Panc1 (cell line): ENCODE measurements at regions not wholly inside any gene's neighbourhood (a gene's known extent, or its start where the extent isn't known, plus 50 kb on each side); places are given as distances from the start of the nearest gene placed in this dataset.
"Not testable (repeated sequence)": the region's sequence is repeated elsewhere in the genome, so short reads cannot be mapped to it uniquely, and the experiment has no call there.

Experiments
- POLR2AphosphoS5 ChIP-seq: IDR thresholded peaks from 2 replicates; pipeline ENCODE4 v1.6.1; 2012; ENCODE audit warnings: mild to moderate bottlenecking, low read depth, low read length, moderate library complexity
- TCF7L2 ChIP-seq: IDR thresholded peaks from 2 replicates; pipeline ENCODE4 v1.6.1; 2011; ENCODE audit warnings: mild to moderate bottlenecking, low read depth, low read length, inconsistent platforms
- TF ChIP-seq, protein P1 (sequence below): fragments of 450-650 bp; IDR thresholded peaks from 2 replicates; pipeline ENCODE4 v1.5.1; 2017; ENCODE audit warnings: mild to moderate bottlenecking

DNA sequence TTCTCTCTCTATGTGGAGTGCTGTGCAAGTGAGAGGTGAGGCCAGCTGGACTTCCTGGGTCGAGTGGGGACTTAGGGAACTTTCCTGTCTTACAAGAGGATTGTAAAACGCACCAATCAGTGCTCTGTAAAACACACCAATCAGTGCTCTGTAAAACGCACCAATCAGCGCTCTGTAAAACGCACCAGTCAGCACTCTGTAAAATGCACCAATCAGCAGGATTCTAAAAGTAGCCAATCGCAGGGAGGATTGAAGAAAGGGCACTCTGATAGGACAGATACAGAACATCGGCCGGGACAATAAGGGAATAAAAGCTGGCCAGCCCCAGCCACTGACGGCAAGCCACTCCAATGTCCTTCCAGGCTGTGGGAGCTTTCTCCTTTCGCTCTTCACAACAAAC lies 52.0 kb upstream of the PTCH1 start:
- TF ChIP-seq, protein P1, sequence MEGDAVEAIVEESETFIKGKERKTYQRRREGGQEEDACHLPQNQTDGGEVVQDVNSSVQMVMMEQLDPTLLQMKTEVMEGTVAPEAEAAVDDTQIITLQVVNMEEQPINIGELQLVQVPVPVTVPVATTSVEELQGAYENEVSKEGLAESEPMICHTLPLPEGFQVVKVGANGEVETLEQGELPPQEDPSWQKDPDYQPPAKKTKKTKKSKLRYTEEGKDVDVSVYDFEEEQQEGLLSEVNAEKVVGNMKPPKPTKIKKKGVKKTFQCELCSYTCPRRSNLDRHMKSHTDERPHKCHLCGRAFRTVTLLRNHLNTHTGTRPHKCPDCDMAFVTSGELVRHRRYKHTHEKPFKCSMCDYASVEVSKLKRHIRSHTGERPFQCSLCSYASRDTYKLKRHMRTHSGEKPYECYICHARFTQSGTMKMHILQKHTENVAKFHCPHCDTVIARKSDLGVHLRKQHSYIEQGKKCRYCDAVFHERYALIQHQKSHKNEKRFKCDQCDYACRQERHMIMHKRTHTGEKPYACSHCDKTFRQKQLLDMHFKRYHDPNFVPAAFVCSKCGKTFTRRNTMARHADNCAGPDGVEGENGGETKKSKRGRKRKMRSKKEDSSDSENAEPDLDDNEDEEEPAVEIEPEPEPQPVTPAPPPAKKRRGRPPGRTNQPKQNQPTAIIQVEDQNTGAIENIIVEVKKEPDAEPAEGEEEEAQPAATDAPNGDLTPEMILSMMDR = not testable (repeated sequence)
- not testable (repeated sequence) for TF ChIP-seq POLR2AphosphoS5, TCF7L2
